SK-N-SH (cell line): ENCODE measurements at regions not wholly inside any gene's neighbourhood (a gene's known extent, or its start where the extent isn't known, plus 50 kb on each side); places are given as distances from the start of the nearest gene placed in this dataset.

Experiments
- CTCF ChIA-PET: fragments of 300-600, 350-600 bp; formaldehyde crosslinking; extraction: SDS; loops from one replicate; lab custom pipeline; 2021; lab: Yijun Ruan, JAX
- POLR2A ChIA-PET: fragments of 350-600 bp; sonication (Branson Sonifier 250); formaldehyde crosslinking; extraction: SDS; loops from one replicate; lab custom pipeline; 2020; ENCODE audit warnings: antibody characterized with exemption, inconsistent platforms; lab: Yijun Ruan, JAX
- DNase-seq: peaks from one replicate; pipeline ENCODE4 v3.0.0; 2012
- H2AFZ ChIP-seq: fragments of 200-600 bp; sonication (generic); 2 replicates; pipeline ENCODE4 v1.8.1; 2016; ENCODE audit warnings: antibody characterized with exemption, mild to moderate bottlenecking, low read depth
- H3F3A ChIP-seq: fragments of 200-600 bp; sonication (generic); replicated peaks from 2 replicates; pipeline ENCODE3; 2016; ENCODE audit warnings: antibody characterized with exemption, mild to moderate bottlenecking; ENCODE audit not compliant: insufficient read depth
- H3K27ac ChIP-seq, 2 experiments: fragments of 200-500 bp in 1 of 2; fragments of 200-600 bp in 1 of 2; sonication (Bioruptor generic) in 1 of 2; sonication (generic), shearing (Covaris generic) in 1 of 2; 2 replicates each; pipeline versions ENCODE4 v1.5.1 to v1.6.1; 2014 to 2016; ENCODE audit warnings: low read depth in 2 of 2, inconsistent platforms in 1 of 2, low read length in 1 of 2, mild to moderate bottlenecking in 1 of 2, mixed read lengths in 1 of 2
- H3K27me3 ChIP-seq: fragments of 200-600 bp; sonication (generic), shearing (Covaris generic); 2 replicates; pipeline ENCODE4 v1.6.1; 2016; ENCODE audit warnings: mixed run types; ENCODE audit not compliant: insufficient read depth
- H3K36me3 ChIP-seq, 2 experiments: fragments of 200-500 bp in 1 of 2; fragments of 200-600 bp in 1 of 2; sonication (Bioruptor generic) in 1 of 2; sonication (generic) in 1 of 2; replicated peaks in 1 of 2; 2 replicates each; pipeline versions ENCODE3 to v1.5.1; 2014 to 2016; ENCODE audit warnings: low read length in 1 of 2, mild to moderate bottlenecking in 1 of 2; ENCODE audit not compliant: insufficient read depth in 2 of 2, control insufficient read depth in 1 of 2
- H3K4me1 ChIP-seq, 2 experiments: fragments of 200-500 bp in 1 of 2; fragments of 200-600 bp in 1 of 2; sonication (Bioruptor generic) in 1 of 2; sonication (generic), shearing (Covaris generic) in 1 of 2; 2 replicates each; pipeline versions ENCODE4 v1.5.1 to v1.6.1; 2014 to 2016; ENCODE audit warnings: low read depth in 1 of 2, low read length in 1 of 2, mixed run types in 1 of 2; ENCODE audit not compliant: insufficient read depth in 2 of 2, control insufficient read depth in 1 of 2
- H3K4me2 ChIP-seq: fragments of 200-600 bp; sonication (generic), shearing (Covaris generic); 2 replicates; pipeline ENCODE4 v1.6.1; 2017; ENCODE audit warnings: mixed run types
- H3K4me3 ChIP-seq, 2 experiments: fragments of 200-500 bp in 1 of 2; fragments of 200-600 bp in 1 of 2; sonication (Bioruptor generic) in 1 of 2; sonication (generic), shearing (Covaris generic) in 1 of 2; 2 replicates each; pipeline versions ENCODE4 v1.5.1 to v1.8.1; 2014 to 2016; ENCODE audit warnings: low read depth in 2 of 2, inconsistent platforms in 1 of 2, low read length in 1 of 2, mild to moderate bottlenecking in 1 of 2, mixed read lengths in 1 of 2, moderate library complexity in 1 of 2
- H3K79me2 ChIP-seq: fragments of 200-600 bp; sonication (generic); 2 replicates; pipeline ENCODE4 v1.8.1; 2017; ENCODE audit warnings: mild to moderate bottlenecking; ENCODE audit not compliant: insufficient read depth
- H3K9ac ChIP-seq: fragments of 200-600 bp; sonication (generic); 2 replicates; pipeline ENCODE4 v1.6.1; 2017; ENCODE audit warnings: mixed run types
- H3K9me2 ChIP-seq: fragments of 200-600 bp; sonication (generic); 2 replicates; pipeline ENCODE4 v1.6.1; 2017; ENCODE audit warnings: mixed run types
- H3K9me3 ChIP-seq: fragments of 200-600 bp; sonication (generic); 2 replicates; pipeline ENCODE4 v1.6.1; 2017; ENCODE audit warnings: mixed run types, mild to moderate bottlenecking, moderate library complexity
- H4K20me1 ChIP-seq: fragments of 200-600 bp; sonication (generic); 2 replicates; pipeline ENCODE4 v1.6.1; 2017; ENCODE audit warnings: mild to moderate bottlenecking, mixed run types; ENCODE audit not compliant: insufficient read depth
- CHD2 ChIP-seq: fragments of 150-350 bp; IDR thresholded peaks from 2 replicates; pipeline ENCODE4 v1.6.1; 2018; ENCODE audit warnings: low read length; ENCODE audit not compliant: partially characterized antibody
- CTCF ChIP-seq: fragments of 200-600 bp; sonication (generic); IDR thresholded peaks from 2 replicates; pipeline ENCODE4 v1.6.1; 2017; ENCODE audit warnings: antibody characterized with exemption, mild to moderate bottlenecking, moderate library complexity
- ELF1 ChIP-seq: IDR thresholded peaks from 2 replicates; pipeline ENCODE4 v1.4.0; 2012
- FOSL2 ChIP-seq: IDR thresholded peaks from 2 replicates; pipeline ENCODE4 v1.4.0; 2012; ENCODE audit warnings: low read depth, mild to moderate bottlenecking, moderate library complexity, borderline replicate concordance
- FOXM1 ChIP-seq: IDR thresholded peaks from 2 replicates; pipeline ENCODE4 v1.4.0; 2012; ENCODE audit warnings: low read depth, mild to moderate bottlenecking
- GABPA ChIP-seq: IDR thresholded peaks from 2 replicates; pipeline ENCODE4 v1.4.0; 2012; ENCODE audit warnings: low read depth, mild to moderate bottlenecking
- MEF2A ChIP-seq: IDR thresholded peaks from 2 replicates; pipeline ENCODE4 v1.4.0; 2012; ENCODE audit warnings: low read depth, borderline replicate concordance
- MXI1 ChIP-seq: IDR thresholded peaks from 2 replicates; pipeline ENCODE4 v1.6.1; 2012; ENCODE audit warnings: mild to moderate bottlenecking, low read depth, low read length, improper control_type of control experiment
- NFIC ChIP-seq: IDR thresholded peaks from 2 replicates; pipeline ENCODE4 v1.4.0; 2012; ENCODE audit warnings: borderline replicate concordance
- SMC3 ChIP-seq: IDR thresholded peaks from 2 replicates; pipeline ENCODE4 v1.6.1; 2012; ENCODE audit warnings: low read depth, low read length, improper control_type of control experiment
- TEAD4 ChIP-seq: IDR thresholded peaks from 2 replicates; pipeline ENCODE4 v1.4.0; 2012; ENCODE audit warnings: mild to moderate bottlenecking, borderline replicate concordance; ENCODE audit not compliant: insufficient read depth
- ZBTB33 ChIP-seq: IDR thresholded peaks from 2 replicates; pipeline ENCODE4 v1.4.0; 2012; ENCODE audit warnings: low read depth, borderline replicate concordance
- WGBS: methylation state at CpG from one replicate; pipeline ENCODE4 v1.1.6; 2017; ENCODE audit warnings: low lambda C conversion rate; 5-methylcytosine and 5-hydroxymethylcytosine counted together
- TF ChIP-seq, protein P1 (sequence below): IDR thresholded peaks from 2 replicates; pipeline ENCODE4 v1.4.0; 2012; ENCODE audit warnings: low read depth, borderline replicate concordance

- H3K79me2 ChIP-seq = no peaks in the 10 kb centered on the region
- TF ChIP-seq ZBTB33 (no peak), CTCF (no peak), MXI1 (no peak), NFIC (no peak), ELF1 (no peak), FOXM1 (no peak), CHD2 (no peak), SMC3 (no peak), FOSL2 (no peak), TEAD4 (no peak), GABPA (no peak)
- TF ChIP-seq, all 33 proteins: peak for 0
- H3K9ac ChIP-seq = no peak overlapping the region
- ChIA-PET POLR2A (no interaction called here), CTCF (interaction anchor here (1.3 kb wide), 1 partner anchor 15 kb away, joined by 3 read pairs; no protein-coding TSS in a partner anchor)
- no peaks in the 10 kb centered on the region for H4K20me1 ChIP-seq
- no peaks in the 10 kb centered on the region for H3K36me3 ChIP-seq
- no peaks in the 10 kb centered on the region for H3K27me3 ChIP-seq
- 13% methylated on average over 4 of the region's 4 CpGs for WGBS
- H3K4me1 ChIP-seq = no peaks in the 10 kb centered on the region; a peak in 1 of 4 replicates
- no peak overlapping the region for H3K27ac ChIP-seq
- no peak overlapping the region for H3K4me2 ChIP-seq
- H3F3A ChIP-seq = no peaks in the 10 kb centered on the region
- no peak overlapping the region for H3K4me3 ChIP-seq
- no peak for DNase-seq
- H2AFZ ChIP-seq = no peak overlapping the region
- no peaks in the 10 kb centered on the region for H3K9me3 ChIP-seq
- no peaks in the 10 kb centered on the region; the same call in 1 of the 2 replicates for H3K9me2 ChIP-seq
Measured at GRCh38 chr4:181330654-181331201, 912.5 kb upstream of the TENM3 start.

- WGBS = 6% methylated on average over 1 of the region's 1 CpG
- ChIA-PET POLR2A (no interaction called here), CTCF (no interaction called here)
- H3K9me3 ChIP-seq = no peaks in the 10 kb centered on the region
- no peaks in the 10 kb centered on the region; a peak in 1 of 4 replicates for H3K4me1 ChIP-seq
- H2AFZ ChIP-seq = no peak overlapping the region
- H3K4me3 ChIP-seq = no peak overlapping the region
- no peak overlapping the region for H3K4me2 ChIP-seq
- no peak overlapping the region for H3K9ac ChIP-seq
- H3K79me2 ChIP-seq = no peaks in the 10 kb centered on the region
- no peaks in the 10 kb centered on the region; the same call in 1 of the 2 replicates for H3K9me2 ChIP-seq
- DNase-seq = no peak
- no peak for TF ChIP-seq SMC3
- no peak for TF ChIP-seq MEF2A
- TF ChIP-seq, protein P1, sequence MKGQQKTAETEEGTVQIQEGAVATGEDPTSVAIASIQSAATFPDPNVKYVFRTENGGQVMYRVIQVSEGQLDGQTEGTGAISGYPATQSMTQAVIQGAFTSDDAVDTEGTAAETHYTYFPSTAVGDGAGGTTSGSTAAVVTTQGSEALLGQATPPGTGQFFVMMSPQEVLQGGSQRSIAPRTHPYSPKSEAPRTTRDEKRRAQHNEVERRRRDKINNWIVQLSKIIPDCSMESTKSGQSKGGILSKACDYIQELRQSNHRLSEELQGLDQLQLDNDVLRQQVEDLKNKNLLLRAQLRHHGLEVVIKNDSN = no peak
- H3K27me3 ChIP-seq = no peaks in the 10 kb centered on the region
- H4K20me1 ChIP-seq = no peaks in the 10 kb centered on the region
- no peak overlapping the region for H3K27ac ChIP-seq
- no peaks in the 10 kb centered on the region for H3F3A ChIP-seq
- no peaks in the 10 kb centered on the region for H3K36me3 ChIP-seq
Measured at GRCh38 chr4:181331214-181331613, 912.0 kb upstream of the TENM3 start.
